Tibial artery (tissue), 4 donors: ENCODE measurements at regions not wholly inside any gene's neighbourhood (a gene's known extent, or its start where the extent isn't known, plus 50 kb on each side); places are given as distances from the start of the nearest gene placed in this dataset.

ENCODE experiments used
- DNase-seq, 2 donors: peaks; one replicate each; pipeline ENCODE4 v3.0.0-alpha.2; 2019
- H3K27ac ChIP-seq, 2 donors: fragments of 200-600 bp; sonication (generic) in 1 of 2; 1 replicate in 1 of 2; 2 replicates in 1 of 2; pipeline ENCODE4 v1.5.1; 2018 to 2019; ENCODE audit warnings: mild to moderate bottlenecking in 1 of 2
- H3K27me3 ChIP-seq, 2 donors: fragments of 200-600 bp; sonication (generic) in 1 of 2; one replicate each; pipeline versions ENCODE4 v1.5.1 to v1.6.0; 2016 to 2019
- H3K36me3 ChIP-seq, 3 donors: fragments of 200-600 bp; sonication (generic) in 2 of 3; one replicate each; pipeline ENCODE4 v1.5.1; 2016 to 2019; ENCODE audit warnings: mild to moderate bottlenecking in 2 of 3
- H3K4me1 ChIP-seq, 4 donors: fragments of 200-600 bp; sonication (generic) in 2 of 4; 1 replicate in 3 of 4; 2 replicates in 1 of 4; pipeline ENCODE4 v1.5.1; 2016 to 2019
- H3K4me3 ChIP-seq, 2 donors: fragments of 200-600 bp; sonication (generic) in 1 of 2; 1 replicate in 1 of 2; 2 replicates in 1 of 2; pipeline ENCODE4 v1.5.1; 2018 to 2019; ENCODE audit warnings: mild to moderate bottlenecking in 2 of 2
- H3K9me3 ChIP-seq, 3 donors: fragments of 200-600 bp; sonication (generic) in 1 of 3; one replicate each; pipeline ENCODE4 v1.5.1; 2016 to 2019
- intact Hi-C: fragments of 100-400 bp; cut with DNase I; formaldehyde crosslinking; loops from one replicate; pipeline ENCODE4 v1.15.0; 2023; ENCODE audit warnings: low total_unique reads
- TF ChIP-seq, protein P1 (sequence below), 2 experiments: fragments of 200-600 bp in 1 of 2; fragments of 450-650 bp in 1 of 2; IDR thresholded peaks; one replicate each; pipeline ENCODE4 v1.5.1; 2017 to 2019; ENCODE audit warnings: antibody characterized with exemption in 2 of 2, mild to moderate bottlenecking in 1 of 2, moderate library complexity in 1 of 2

DNA sequence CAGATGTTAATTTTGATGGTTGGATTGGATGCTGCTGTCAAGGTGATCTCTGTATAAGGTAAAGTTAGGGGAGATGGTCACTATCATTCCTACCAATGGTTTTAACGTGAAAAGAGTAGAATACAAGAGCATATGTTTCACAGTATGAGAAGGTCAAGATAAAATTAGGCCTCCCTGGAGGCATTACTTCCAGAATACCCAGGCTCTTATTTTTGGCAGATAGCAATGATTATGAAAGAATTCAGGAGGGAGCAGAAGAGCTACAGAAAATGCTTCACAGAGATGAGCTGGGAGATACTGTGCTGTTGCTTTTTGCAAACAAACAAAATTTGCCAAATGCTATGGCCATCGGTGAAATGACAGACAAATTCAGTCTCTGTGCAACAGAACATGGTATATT is 547.5 kb upstream of the SPRY2 start:
- Histone ChIP-seq H3K9me3 (no peaks in the 10 kb centered on the region), H3K36me3 (no peaks in the 10 kb centered on the region), H3K4me1 (no peaks in the 10 kb centered on the region), H3K4me3 (no peak overlapping the region), H3K27ac (no peak overlapping the region), H3K27me3 (no peaks in the 10 kb centered on the region)
- TF ChIP-seq, protein P1, sequence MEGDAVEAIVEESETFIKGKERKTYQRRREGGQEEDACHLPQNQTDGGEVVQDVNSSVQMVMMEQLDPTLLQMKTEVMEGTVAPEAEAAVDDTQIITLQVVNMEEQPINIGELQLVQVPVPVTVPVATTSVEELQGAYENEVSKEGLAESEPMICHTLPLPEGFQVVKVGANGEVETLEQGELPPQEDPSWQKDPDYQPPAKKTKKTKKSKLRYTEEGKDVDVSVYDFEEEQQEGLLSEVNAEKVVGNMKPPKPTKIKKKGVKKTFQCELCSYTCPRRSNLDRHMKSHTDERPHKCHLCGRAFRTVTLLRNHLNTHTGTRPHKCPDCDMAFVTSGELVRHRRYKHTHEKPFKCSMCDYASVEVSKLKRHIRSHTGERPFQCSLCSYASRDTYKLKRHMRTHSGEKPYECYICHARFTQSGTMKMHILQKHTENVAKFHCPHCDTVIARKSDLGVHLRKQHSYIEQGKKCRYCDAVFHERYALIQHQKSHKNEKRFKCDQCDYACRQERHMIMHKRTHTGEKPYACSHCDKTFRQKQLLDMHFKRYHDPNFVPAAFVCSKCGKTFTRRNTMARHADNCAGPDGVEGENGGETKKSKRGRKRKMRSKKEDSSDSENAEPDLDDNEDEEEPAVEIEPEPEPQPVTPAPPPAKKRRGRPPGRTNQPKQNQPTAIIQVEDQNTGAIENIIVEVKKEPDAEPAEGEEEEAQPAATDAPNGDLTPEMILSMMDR (IDR thresholded peaks at IDR 0.05): no peak
- DNase-seq: no peak
- intact Hi-C loops: no loop called here

DNA sequence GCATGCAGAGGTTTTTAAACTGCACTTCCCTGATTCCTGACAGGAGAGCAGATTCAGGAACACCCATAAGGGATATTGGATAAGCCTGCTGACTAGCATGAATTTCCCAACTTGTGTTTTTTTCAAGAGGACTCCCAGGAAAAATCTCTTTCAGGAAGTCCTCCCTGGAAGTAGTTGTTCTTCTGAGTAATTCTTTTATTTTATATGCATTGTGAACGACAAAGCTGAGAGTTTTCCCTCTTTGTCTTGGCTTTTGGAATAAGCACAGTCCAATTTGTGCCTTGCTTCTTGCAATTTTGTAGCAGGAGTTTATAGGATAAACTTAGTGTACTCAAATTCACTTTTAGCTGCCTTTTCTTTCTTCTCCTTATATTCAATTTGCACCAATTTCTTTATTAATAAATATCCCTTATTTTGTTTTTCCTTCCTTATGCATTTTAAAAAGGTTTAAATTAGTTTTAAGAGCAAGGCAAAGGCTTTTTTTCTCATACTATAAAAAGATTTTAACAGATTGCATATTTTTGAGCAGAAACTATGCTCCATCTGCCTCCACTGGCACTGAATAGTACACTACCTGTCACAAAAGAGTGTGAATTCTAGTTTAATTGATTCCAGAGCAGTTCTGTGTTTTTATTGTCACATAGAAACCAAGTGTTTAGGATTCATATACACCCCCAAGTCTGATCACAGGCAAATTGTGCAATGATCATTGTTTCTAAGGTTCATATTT is 543.3 kb upstream of the SPRY2 start:
- TF ChIP-seq, protein P1 (IDR thresholded peaks at IDR 0.05): no peak
- Histone ChIP-seq H3K9me3 (no peaks in the 10 kb centered on the region), H3K36me3 (no peaks in the 10 kb centered on the region), H3K4me3 (no peak overlapping the region), H3K27me3 (no peaks in the 10 kb centered on the region), H3K4me1 (no peaks in the 10 kb centered on the region), H3K27ac (no peak overlapping the region)
- intact Hi-C loops: no loop called here
- no peak for DNase-seq

DNA sequence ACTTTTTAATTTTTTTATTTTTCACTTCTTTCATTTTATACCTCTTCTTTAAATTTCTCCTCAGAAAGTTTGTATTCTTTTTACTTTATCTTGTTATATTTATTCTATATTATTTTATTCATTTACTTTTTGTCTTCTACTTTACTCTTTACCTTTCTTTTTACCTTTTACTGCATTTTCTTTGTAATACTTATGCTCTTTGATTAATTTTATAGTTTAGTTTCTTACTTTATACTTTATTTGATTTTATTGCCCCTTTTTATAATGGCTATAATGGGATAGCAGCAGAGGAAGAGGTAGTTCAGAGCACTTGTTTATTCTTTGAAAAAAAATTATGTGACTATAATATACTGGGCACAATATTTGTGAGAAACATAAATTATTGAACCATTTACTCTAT is 542.6 kb upstream of the SPRY2 start:
- Histone ChIP-seq H3K4me1 (no peaks in the 10 kb centered on the region), H3K27ac (no peak overlapping the region), H3K36me3 (no peaks in the 10 kb centered on the region), H3K4me3 (no peak overlapping the region), H3K27me3 (no peaks in the 10 kb centered on the region), H3K9me3 (no peaks in the 10 kb centered on the region)
- intact Hi-C loops: no loop called here
- TF ChIP-seq, protein P1 (IDR thresholded peaks at IDR 0.05): no peak
- no peak for DNase-seq

DNA sequence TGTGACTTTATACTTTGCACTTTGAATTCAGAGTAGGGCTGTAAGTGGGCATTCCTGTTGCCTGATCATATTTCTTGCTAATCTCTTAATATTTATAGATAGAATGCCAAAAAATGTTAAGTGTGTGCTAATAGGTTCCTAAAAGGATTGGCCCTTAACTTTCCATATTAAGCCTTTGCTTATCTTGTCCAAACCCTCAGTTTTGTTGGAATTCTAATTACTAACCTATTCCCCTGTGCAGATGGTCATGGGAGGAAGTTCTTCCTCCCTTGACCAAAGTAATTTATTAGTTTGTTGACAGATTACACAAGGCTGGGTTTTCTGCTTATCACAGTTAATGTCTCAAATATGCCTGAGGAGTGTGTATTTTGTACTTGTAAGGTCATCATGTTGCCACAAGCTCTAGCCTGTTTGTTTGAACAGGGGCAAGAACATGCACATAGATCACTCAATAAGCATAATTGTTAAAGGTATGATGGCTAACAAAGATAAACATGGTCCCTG is 541.1 kb upstream of the SPRY2 start:
- H3K9me3 ChIP-seq: no peaks in the 10 kb centered on the region
- H3K4me1 ChIP-seq: no peaks in the 10 kb centered on the region
- TF ChIP-seq, protein P1 (IDR thresholded peaks at IDR 0.05): no peak
- DNase-seq: no peak
- intact Hi-C loops: no loop called here
- no peaks in the 10 kb centered on the region for H3K27me3 ChIP-seq
- H3K4me3 ChIP-seq: no peak overlapping the region
- no peaks in the 10 kb centered on the region for H3K36me3 ChIP-seq
- no peak overlapping the region for H3K27ac ChIP-seq

DNA sequence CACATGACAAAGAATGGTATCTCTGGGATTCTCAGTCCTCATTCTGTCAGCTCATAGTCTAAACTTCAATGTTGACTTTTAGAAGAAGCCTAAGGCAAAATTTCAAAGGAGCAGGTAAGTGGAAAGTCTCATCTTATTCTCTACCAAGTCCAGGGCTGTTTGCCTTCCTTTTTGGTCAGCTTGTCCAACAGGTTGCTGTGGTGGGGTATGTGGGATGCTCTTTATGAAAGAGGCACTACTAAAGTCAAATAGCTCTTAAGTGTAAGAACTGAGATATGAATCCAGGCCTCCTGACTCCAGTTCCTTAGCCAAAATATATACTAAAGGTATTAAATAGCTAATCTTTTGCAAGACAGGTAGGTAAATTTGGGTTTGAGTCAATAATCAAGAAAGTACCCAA is 540.6 kb upstream of the SPRY2 start:
- Histone ChIP-seq H3K36me3 (no peaks in the 10 kb centered on the region), H3K27me3 (no peaks in the 10 kb centered on the region), H3K9me3 (no peaks in the 10 kb centered on the region), H3K27ac (no peak overlapping the region), H3K4me3 (no peak overlapping the region), H3K4me1 (no peaks in the 10 kb centered on the region)
- intact Hi-C loops: no loop called here
- DNase-seq: no peak
- TF ChIP-seq, protein P1 (IDR thresholded peaks at IDR 0.05): no peak
